Endothelial cell of umbilical vein (primary cell): ENCODE measurements at regions not wholly inside any gene's neighbourhood (a gene's known extent, or its start where the extent isn't known, plus 50 kb on each side); places are given as distances from the start of the nearest gene placed in this dataset.

ENCODE experiments used
- BruUV-seq: library from RNA; stranded (reverse); fragments of 400-500 nt; replicated peaks from 2 replicates; lab custom pipeline; 2021; lab: Mats Ljungman, UMichigan
- CTCF ChIA-PET: fragments of 300-600, 350-600 bp; sonication (Branson Sonifier 250); formaldehyde crosslinking; loops from one replicate; lab custom pipeline; 2021; ENCODE audit warnings: antibody characterized with exemption, inconsistent platforms; lab: Charles Lee
- POLR2A ChIA-PET: fragments of 300-600, 350-600 bp; sonication (Branson Sonifier 250); formaldehyde crosslinking; loops from one replicate; lab custom pipeline; 2021; ENCODE audit warnings: antibody characterized with exemption, inconsistent platforms; lab: Charles Lee
- DNase-seq: peaks from one replicate; pipeline ENCODE4 v3.0.0-alpha.2; 2011; ENCODE audit warnings: low read depth, low spot score
- FAIRE-seq: peaks from 2 replicates; lab custom pipeline; 2011; peaks lifted over from hg19 to GRCh38; lab: Jason Lieb, UNC
- H2AFZ ChIP-seq: 2 replicates; pipeline ENCODE4 v1.6.0; 2012; ENCODE audit warnings: low read depth, low read length, control low read depth, inconsistent platforms
- H3K27ac ChIP-seq: 2 replicates; pipeline ENCODE4 v1.5.1; 2011; ENCODE audit warnings: low read depth, mild to moderate bottlenecking, control low read depth, low read length, moderate library complexity; ENCODE audit not compliant: insufficient read depth
- H3K27me3 ChIP-seq, 2 experiments: 2 replicates each; pipeline versions ENCODE4 v1.6.0 to v1.6.1; 2011; ENCODE audit warnings: low read length in 2 of 2, mixed read lengths in 1 of 2; ENCODE audit not compliant: control insufficient read depth in 2 of 2, insufficient read depth in 2 of 2
- H3K36me3 ChIP-seq, 2 experiments: 2 replicates in 1 of 2; 3 replicates in 1 of 2; pipeline ENCODE4 v1.5.1; 2011; ENCODE audit warnings: low read length in 2 of 2, mild to moderate bottlenecking in 1 of 2, moderate library complexity in 1 of 2; ENCODE audit not compliant: control insufficient read depth in 2 of 2, insufficient read depth in 2 of 2; ENCODE audit errors: extremely low read depth in 1 of 2
- H3K4me1 ChIP-seq: 3 replicates; pipeline ENCODE4 v1.5.1; 2011; ENCODE audit warnings: mild to moderate bottlenecking, low read length; ENCODE audit not compliant: control insufficient read depth, insufficient read depth; ENCODE audit errors: extremely low read depth
- H3K4me2 ChIP-seq: 2 replicates; pipeline ENCODE4 v1.6.1; 2011; ENCODE audit warnings: low read length, control low read depth, mixed read lengths; ENCODE audit not compliant: insufficient read depth
- H3K4me3 ChIP-seq, 3 experiments: fragments of 200-600 bp in 1 of 3; sonication (generic), shearing (Covaris generic) in 1 of 3; replicated peaks in 1 of 3; 2 replicates each; pipeline ENCODE4 v1.5.1; 2011 to 2016; ENCODE audit warnings: control low read depth in 3 of 3, low read length in 3 of 3, mild to moderate bottlenecking in 2 of 3, inconsistent platforms in 1 of 3, low read depth in 1 of 3, moderate library complexity in 1 of 3; ENCODE audit not compliant: insufficient read depth in 1 of 3
- H3K79me2 ChIP-seq: 2 replicates; pipeline ENCODE4 v1.6.0; 2012; ENCODE audit warnings: low read length, inconsistent platforms; ENCODE audit not compliant: control insufficient read depth, insufficient read depth
- H3K9ac ChIP-seq: replicated peaks from 2 replicates; pipeline ENCODE3; 2011; ENCODE audit warnings: low read length, control low read depth; ENCODE audit not compliant: insufficient read depth; ENCODE audit errors: extremely low read depth
- H3K9me1 ChIP-seq: replicated peaks from 3 replicates; pipeline ENCODE4 v1.6.0; 2011; ENCODE audit warnings: mild to moderate bottlenecking, low read length; ENCODE audit not compliant: control insufficient read depth, insufficient read depth; ENCODE audit errors: extremely low read depth
- H3K9me3 ChIP-seq: replicated peaks from 2 replicates; pipeline ENCODE4 v1.5.1; 2012; ENCODE audit warnings: low read length, inconsistent platforms; ENCODE audit not compliant: control insufficient read depth, insufficient read depth
- H4K20me1 ChIP-seq: replicated peaks from 2 replicates; pipeline ENCODE3; 2011; ENCODE audit warnings: mild to moderate bottlenecking, low read length; ENCODE audit not compliant: control insufficient read depth, insufficient read depth; ENCODE audit errors: extremely low read depth
- CTCF ChIP-seq, 2 donors: IDR thresholded peaks; 1 replicate in 1 of 2; 2 replicates in 1 of 2; pipeline ENCODE4 v1.5.1; 2011; ENCODE audit warnings: low read length in 2 of 2, mild to moderate bottlenecking in 2 of 2, moderate library complexity in 2 of 2, control low read depth in 1 of 2, inconsistent platforms in 1 of 2, low read depth in 1 of 2; ENCODE audit not compliant: insufficient read depth in 1 of 2; ENCODE audit errors: extremely low read depth in 1 of 2
- EZH2 ChIP-seq: IDR thresholded peaks from 2 replicates; pipeline ENCODE4 v1.6.1; 2012; ENCODE audit warnings: borderline replicate concordance, low read depth, mild to moderate bottlenecking, moderate library complexity, low read length, inconsistent platforms; ENCODE audit not compliant: severe bottlenecking
- FOS ChIP-seq: IDR thresholded peaks from 2 replicates; pipeline ENCODE4 v1.6.1; 2011; ENCODE audit warnings: mild to moderate bottlenecking, low read length, moderate library complexity, borderline replicate concordance; ENCODE audit not compliant: insufficient read depth
- GATA2 ChIP-seq: IDR thresholded peaks from 2 replicates; pipeline ENCODE4 v1.7.0; 2011; ENCODE audit warnings: low read depth, mild to moderate bottlenecking, moderate library complexity, mixed read lengths, low read length; ENCODE audit not compliant: insufficient read length, insufficient read depth
- JUN ChIP-seq: IDR thresholded peaks from 2 replicates; pipeline ENCODE4 v1.6.1; 2011; ENCODE audit warnings: borderline replicate concordance, low read depth; ENCODE audit not compliant: insufficient read length, insufficient read depth
- MAX ChIP-seq: IDR thresholded peaks from 2 replicates; pipeline ENCODE4 v1.6.1; 2011; ENCODE audit not compliant: insufficient read depth, insufficient read length
- MYC ChIP-seq: IDR thresholded peaks from one replicate; pipeline ENCODE4 v1.6.1; 2011; ENCODE audit warnings: mild to moderate bottlenecking, low read depth, low read length
- POLR2A ChIP-seq: IDR thresholded peaks from 2 replicates; pipeline ENCODE4 v1.6.1; 2012; ENCODE audit warnings: low read depth, mild to moderate bottlenecking, control low read depth, low read length
- POLR2AphosphoS5 ChIP-seq: IDR thresholded peaks from 2 replicates; pipeline ENCODE4 v1.6.1; 2012; ENCODE audit warnings: low read depth, mild to moderate bottlenecking, control low read depth, low read length, moderate library complexity; ENCODE audit not compliant: insufficient read depth
- dilution Hi-C: fragments of 300-500 bp; cut with MboI; formaldehyde crosslinking; loops from one replicate; pipeline ENCODE4 v1.15.0; 2019; ENCODE audit warnings: low sequenced_read_pairs; ENCODE audit not compliant: extremely low pct_ligation_motif_present
- intact Hi-C: fragments of 100-400 bp; cut with micrococcal nuclease; formaldehyde crosslinking; loops from one replicate; pipeline ENCODE4 v1.10.0; 2022

GRCh38 chr1:201639391-201639790 is 100.5 kb downstream of the NAV1 start:
- ChIA-PET POLR2A (no interaction called here), CTCF (interaction anchor here (1.2 to 1.9 kb wide), 2 partner anchors 10 to 14 kb away, joined by 3 to 5 read pairs; no protein-coding TSS in a partner anchor)
- no peak for TF ChIP-seq CTCF (IDR thresholded peaks at IDR 0.05; ENCODE audit: extremely low read depth in 1 of 2, insufficient read depth in 1 of 2, low read depth in 1 of 2, low read length in 2 of 2)
- no peak for TF ChIP-seq POLR2AphosphoS5
- no peak for TF ChIP-seq EZH2
- no peak for TF ChIP-seq FOS
- no peak for TF ChIP-seq MYC
- no peak for TF ChIP-seq POLR2A
- intact Hi-C loops (loop anchor here (5.0 kb wide), 2 partner anchors 63 to 153 kb away; no protein-coding TSS in a partner anchor), dilution Hi-C loops (no loop called here)
- no peaks in the 10 kb centered on the region for H3K36me3 ChIP-seq
- no peak for DNase-seq
- H4K20me1 ChIP-seq: no peaks in the 10 kb centered on the region
- H3K27me3 ChIP-seq: no peaks in the 10 kb centered on the region
- H3K4me1 ChIP-seq: peaks cover 39% of the 10 kb centered on the region
- peaks cover 26% of the 10 kb centered on the region for H3K79me2 ChIP-seq
- no peak overlapping the region for H3K4me2 ChIP-seq
- no peak overlapping the region for H3K27ac ChIP-seq
- H3K4me3 ChIP-seq: no peak overlapping the region
- H3K9me1 ChIP-seq: no peaks in the 10 kb centered on the region
- H2AFZ ChIP-seq: no peak overlapping the region
- no peak for FAIRE-seq
- BruUV-seq: no TSS peak
- H3K9ac ChIP-seq: no peak overlapping the region
- H3K9me3 ChIP-seq: no peaks in the 10 kb centered on the region

GRCh38 chr1:201639826-201640225 is 100.9 kb downstream of the NAV1 start:
- H3K27ac ChIP-seq: no peak overlapping the region
- no peak overlapping the region for H3K9ac ChIP-seq
- no peaks in the 10 kb centered on the region for H4K20me1 ChIP-seq
- no peak for DNase-seq
- intact Hi-C loops (loop anchor here (5.0 kb wide), 2 partner anchors 62 to 152 kb away; no protein-coding TSS in a partner anchor), dilution Hi-C loops (no loop called here)
- CTCF ChIA-PET: interaction anchor here (1.2 kb wide), 1 partner anchor 14 kb away, joined by 3 read pairs; no protein-coding TSS in a partner anchor
- H3K79me2 ChIP-seq: peaks cover 23% of the 10 kb centered on the region
- H2AFZ ChIP-seq: no peak overlapping the region
- no TSS peak for BruUV-seq
- POLR2A ChIA-PET: no interaction called here
- H3K27me3 ChIP-seq: no peaks in the 10 kb centered on the region
- no peaks in the 10 kb centered on the region for H3K9me1 ChIP-seq
- no peak overlapping the region for H3K4me3 ChIP-seq
- no peaks in the 10 kb centered on the region for H3K9me3 ChIP-seq
- no peak for FAIRE-seq
- no peak overlapping the region for H3K4me2 ChIP-seq
- TF ChIP-seq EZH2 (no peak), CTCF (IDR thresholded peaks at IDR 0.05; ENCODE audit: extremely low read depth in 1 of 2, insufficient read depth in 1 of 2, low read depth in 1 of 2, low read length in 2 of 2) (no peak), MAX (no peak), JUN (no peak), POLR2A (no peak), FOS (no peak), MYC (no peak), GATA2 (no peak), POLR2AphosphoS5 (no peak)
- no peaks in the 10 kb centered on the region for H3K36me3 ChIP-seq
- peaks cover 35% of the 10 kb centered on the region for H3K4me1 ChIP-seq
